Lower lobe of right lung (tissue), 2 donors: ENCODE measurements at regions not wholly inside any gene's neighbourhood (a gene's known extent, or its start where the extent isn't known, plus 50 kb on each side); places are given as distances from the start of the nearest gene placed in this dataset.

Experiments used
- ATAC-seq, 2 donors: fragments of 200-7000 bp; cut with Tn5 transposase; one replicate each; pipeline ENCODE4 v1.9.1; 2020 to 2022; ENCODE audit warnings: mild to moderate bottlenecking in 2 of 2, moderate library complexity in 2 of 2
- DNase-seq: peaks from one replicate; pipeline ENCODE4 v3.0.0-alpha.2; 2020
- H3K27ac ChIP-seq: fragments of 200-600 bp; one replicate; pipeline ENCODE4 v1.8.0; 2022
- H3K27me3 ChIP-seq: fragments of 200-600 bp; one replicate; pipeline ENCODE4 v1.8.0; 2022; ENCODE audit warnings: low read depth
- H3K36me3 ChIP-seq: fragments of 200-600 bp; one replicate; pipeline ENCODE4 v1.8.0; 2022; ENCODE audit warnings: mild to moderate bottlenecking
- H3K4me1 ChIP-seq: fragments of 200-600 bp; one replicate; pipeline ENCODE4 v1.8.0; 2022
- H3K4me3 ChIP-seq: fragments of 200-600 bp; one replicate; pipeline ENCODE4 v1.8.0; 2022; ENCODE audit warnings: mild to moderate bottlenecking
- H3K9me3 ChIP-seq: fragments of 200-600 bp; one replicate; pipeline ENCODE4 v1.8.0; 2022
- intact Hi-C: fragments of 100-400 bp; cut with DNase I; formaldehyde crosslinking; loops from one replicate; pipeline ENCODE4 v1.11.0; 2022
- TF ChIP-seq, protein P1 (sequence below): fragments of 200-600 bp; IDR thresholded peaks from one replicate; pipeline ENCODE4 v1.8.0; 2022; ENCODE audit warnings: antibody characterized with exemption, mild to moderate bottlenecking
- donor health status: DM: no; HTN: yes; CAD: no; lungs with severe emphysema.

DNA sequence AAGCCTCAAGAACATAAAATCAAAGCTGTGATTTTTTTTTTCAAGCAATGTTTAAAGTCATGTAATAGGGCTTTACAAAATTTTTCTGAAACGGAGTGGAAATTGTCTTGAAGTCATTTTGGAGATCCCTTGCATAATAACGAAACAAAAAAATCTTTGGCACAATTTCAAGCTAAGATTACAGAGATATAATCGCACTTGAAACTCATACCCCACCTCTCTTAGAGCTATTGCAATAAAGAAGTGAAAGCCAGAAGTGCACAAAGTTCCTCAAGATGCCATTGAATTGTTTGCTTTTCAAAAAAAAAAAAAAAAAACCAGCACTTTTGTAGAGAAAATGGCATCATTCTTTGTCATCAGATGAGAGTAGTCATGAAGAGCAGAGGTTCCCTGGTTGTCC, 152.3 kb downstream of the PAX3 start:
- Histone ChIP-seq H3K9me3 (no peaks in the 10 kb centered on the region), H3K27ac (no peak overlapping the region), H3K27me3 (no peaks in the 10 kb centered on the region), H3K36me3 (no peaks in the 10 kb centered on the region), H3K4me1 (no peaks in the 10 kb centered on the region), H3K4me3 (no peak overlapping the region)
- ATAC-seq, result no peak
- TF ChIP-seq, protein P1, sequence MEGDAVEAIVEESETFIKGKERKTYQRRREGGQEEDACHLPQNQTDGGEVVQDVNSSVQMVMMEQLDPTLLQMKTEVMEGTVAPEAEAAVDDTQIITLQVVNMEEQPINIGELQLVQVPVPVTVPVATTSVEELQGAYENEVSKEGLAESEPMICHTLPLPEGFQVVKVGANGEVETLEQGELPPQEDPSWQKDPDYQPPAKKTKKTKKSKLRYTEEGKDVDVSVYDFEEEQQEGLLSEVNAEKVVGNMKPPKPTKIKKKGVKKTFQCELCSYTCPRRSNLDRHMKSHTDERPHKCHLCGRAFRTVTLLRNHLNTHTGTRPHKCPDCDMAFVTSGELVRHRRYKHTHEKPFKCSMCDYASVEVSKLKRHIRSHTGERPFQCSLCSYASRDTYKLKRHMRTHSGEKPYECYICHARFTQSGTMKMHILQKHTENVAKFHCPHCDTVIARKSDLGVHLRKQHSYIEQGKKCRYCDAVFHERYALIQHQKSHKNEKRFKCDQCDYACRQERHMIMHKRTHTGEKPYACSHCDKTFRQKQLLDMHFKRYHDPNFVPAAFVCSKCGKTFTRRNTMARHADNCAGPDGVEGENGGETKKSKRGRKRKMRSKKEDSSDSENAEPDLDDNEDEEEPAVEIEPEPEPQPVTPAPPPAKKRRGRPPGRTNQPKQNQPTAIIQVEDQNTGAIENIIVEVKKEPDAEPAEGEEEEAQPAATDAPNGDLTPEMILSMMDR, result no peak
- DNase-seq, result no peak
- intact Hi-C loops, result no loop called here

- Histone ChIP-seq H3K36me3 (no peaks in the 10 kb centered on the region), H3K27me3 (no peaks in the 10 kb centered on the region), H3K4me1 (no peaks in the 10 kb centered on the region), H3K4me3 (no peak overlapping the region), H3K9me3 (no peaks in the 10 kb centered on the region), H3K27ac (no peak overlapping the region)
- DNase-seq, result no peak
- TF ChIP-seq, protein P1, result no peak
- intact Hi-C loops, result no loop called here
- ATAC-seq, result no peak
Observed at GRCh38 chr2:222142027-222142426, 156.8 kb downstream of the PAX3 start.

GRCh38 chr2:222136106-222136630, 162.6 kb downstream of the PAX3 start:
- intact Hi-C loops, result no loop called here

DNA sequence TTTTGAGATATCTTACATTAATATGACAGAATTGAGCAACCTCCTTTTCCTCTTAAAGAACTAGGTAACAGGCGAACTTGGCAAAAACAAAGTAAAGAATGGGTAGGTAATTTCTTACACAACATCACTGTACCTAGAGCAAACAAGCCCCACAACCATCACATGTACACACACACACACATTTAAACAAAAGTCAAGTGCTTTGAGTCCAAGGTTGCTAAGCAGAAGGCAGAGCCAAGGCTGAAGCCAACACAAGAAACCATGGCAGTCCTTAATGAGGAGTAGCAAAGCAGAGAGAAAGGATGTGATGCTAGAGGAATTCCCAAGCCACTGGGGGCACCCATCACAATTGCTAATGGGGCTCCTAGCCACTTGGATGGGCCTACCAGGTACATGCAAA, 164.1 kb downstream of the PAX3 start:
- H3K4me1 ChIP-seq, result no peaks in the 10 kb centered on the region
- H3K27me3 ChIP-seq, result no peaks in the 10 kb centered on the region
- DNase-seq, result no peak
- no peaks in the 10 kb centered on the region for H3K9me3 ChIP-seq
- no peak overlapping the region for H3K4me3 ChIP-seq
- peak; percentile 21 to 47 for ATAC-seq
- H3K36me3 ChIP-seq, result no peaks in the 10 kb centered on the region
- H3K27ac ChIP-seq, result no peak overlapping the region
- intact Hi-C loops, result no loop called here
- TF ChIP-seq, protein P1, result no peak

More at GRCh38 chr2:222136106-222136630, 162.6 kb downstream of the PAX3 start:
- H3K9me3 ChIP-seq, result no peaks in the 10 kb centered on the region
- DNase-seq, result no peak
- ATAC-seq, result no peak
- H3K27me3 ChIP-seq, result no peaks in the 10 kb centered on the region
- TF ChIP-seq, protein P1, result no peak
- no peak overlapping the region for H3K27ac ChIP-seq
- H3K4me1 ChIP-seq, result no peaks in the 10 kb centered on the region
- no peak overlapping the region for H3K4me3 ChIP-seq
- no peaks in the 10 kb centered on the region for H3K36me3 ChIP-seq

DNA sequence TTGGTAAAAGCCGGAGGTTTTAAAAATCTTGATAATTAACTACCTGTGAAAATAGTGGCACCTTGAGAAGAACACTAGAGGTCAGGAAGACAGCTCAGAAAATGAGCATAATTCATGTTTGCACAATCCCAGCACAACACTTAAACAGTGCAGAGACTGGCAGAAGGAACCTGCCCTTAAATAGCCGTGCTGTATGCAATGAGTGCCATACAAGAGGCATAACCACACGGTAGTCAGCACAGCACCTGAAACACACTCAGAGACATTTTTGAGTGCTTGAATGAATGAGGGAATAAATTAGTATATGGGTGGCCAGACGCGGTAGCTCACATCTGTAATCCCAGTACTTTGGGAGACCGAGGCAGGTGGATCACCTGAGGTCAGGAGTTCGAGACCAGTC, 164.9 kb downstream of the PAX3 start:
- Histone ChIP-seq H3K27me3 (no peaks in the 10 kb centered on the region), H3K9me3 (no peaks in the 10 kb centered on the region), H3K4me3 (no peak overlapping the region), H3K27ac (no peak overlapping the region), H3K4me1 (no peaks in the 10 kb centered on the region), H3K36me3 (no peaks in the 10 kb centered on the region)
- intact Hi-C loops, result no loop called here
- ATAC-seq (peak in 1 of 2 donors; percentile 50), DNase-seq (no peak)
- TF ChIP-seq, protein P1, result no peak

DNA sequence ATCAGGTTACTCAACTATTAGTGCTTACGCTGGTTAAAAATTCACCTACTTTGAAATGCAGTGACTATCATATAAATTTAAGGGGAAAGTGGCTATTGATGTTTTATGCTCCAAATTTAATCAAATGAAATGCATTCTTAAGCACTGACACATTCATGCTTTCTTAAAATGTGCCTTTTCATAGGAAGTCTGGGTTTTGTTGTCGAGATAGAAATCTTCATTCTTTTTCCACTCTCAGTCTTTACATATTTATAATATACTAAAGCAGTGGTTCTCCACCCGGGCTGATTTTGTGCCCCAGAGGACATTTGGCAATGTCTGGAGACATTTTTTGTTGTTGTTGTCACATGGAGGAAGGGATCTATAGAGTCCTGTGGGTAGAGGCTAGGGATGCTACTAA, 167.9 kb downstream of the PAX3 start:
- no peak for ATAC-seq
- TF ChIP-seq, protein P1, result no peak
- no peaks in the 10 kb centered on the region for H3K27me3 ChIP-seq
- no peaks in the 10 kb centered on the region for H3K9me3 ChIP-seq
- H3K36me3 ChIP-seq, result no peaks in the 10 kb centered on the region
- DNase-seq, result no peak
- no peaks in the 10 kb centered on the region for H3K4me1 ChIP-seq
- intact Hi-C loops, result no loop called here
- H3K27ac ChIP-seq, result no peak overlapping the region
- H3K4me3 ChIP-seq, result no peak overlapping the region
